GM21825 (cell line): ENCODE measurements at regions not wholly inside any gene's neighbourhood (a gene's known extent, or its start where the extent isn't known, plus 50 kb on each side); places are given as distances from the start of the nearest gene placed in this dataset.
"Not testable (repeated sequence)": the region's sequence is repeated elsewhere in the genome, so short reads cannot be mapped to it uniquely, and the experiment has no call there.

Experiments used
- ATAC-seq: cut with Tn5 transposase; IDR thresholded peaks from one replicate; pipeline ENCODE4 v1.9.1; 2021; ENCODE audit warnings: mild to moderate bottlenecking, moderate library complexity; ENCODE audit not compliant: unreplicated experiment

DNA sequence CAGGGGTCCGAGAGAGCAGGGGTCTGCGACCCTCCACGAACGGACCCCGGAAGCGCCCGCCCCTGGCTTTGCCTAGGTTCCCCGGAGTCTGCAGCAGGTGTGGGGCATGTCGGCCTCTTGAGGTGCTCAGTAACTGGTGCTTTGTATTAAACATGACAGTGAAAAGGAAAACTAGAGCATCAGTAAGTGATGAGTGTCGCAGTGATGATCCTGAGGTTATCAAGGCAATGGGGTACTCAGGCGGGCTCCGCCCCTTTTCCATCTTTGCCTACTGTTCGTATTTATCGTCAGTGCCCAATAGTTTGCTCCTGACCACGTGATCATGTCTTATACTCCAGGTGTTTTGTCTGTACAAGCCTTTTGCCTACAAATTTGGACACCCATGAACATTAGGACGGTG lies 262.4 kb downstream of the ZNF37A start:
- peak; percentile 43 for ATAC-seq

DNA sequence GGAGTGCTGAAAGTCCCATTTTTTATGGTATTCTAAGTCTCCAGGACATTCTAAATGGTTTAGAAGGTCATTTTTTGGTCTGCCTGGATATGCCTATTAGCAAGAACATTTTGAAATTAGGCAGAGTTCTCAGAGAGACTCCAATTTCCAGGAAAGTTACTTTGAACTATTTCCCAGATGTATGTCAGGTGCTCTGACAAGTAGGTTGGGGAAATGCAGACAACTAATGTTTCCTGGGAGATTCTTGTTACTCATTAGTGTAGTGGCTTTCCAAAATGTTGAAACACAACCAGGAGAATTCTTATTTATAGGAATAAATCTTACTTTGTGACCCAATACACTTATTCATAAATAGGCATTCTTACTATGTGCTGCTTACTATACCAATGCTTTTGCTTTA lies 268.4 kb downstream of the ZNF37A start:
- not testable (repeated sequence) for ATAC-seq

- ATAC-seq = not testable (repeated sequence)
These were observed 269.9 kb downstream of the ZNF37A start for GRCh38 chr10:38364073-38364472.

DNA sequence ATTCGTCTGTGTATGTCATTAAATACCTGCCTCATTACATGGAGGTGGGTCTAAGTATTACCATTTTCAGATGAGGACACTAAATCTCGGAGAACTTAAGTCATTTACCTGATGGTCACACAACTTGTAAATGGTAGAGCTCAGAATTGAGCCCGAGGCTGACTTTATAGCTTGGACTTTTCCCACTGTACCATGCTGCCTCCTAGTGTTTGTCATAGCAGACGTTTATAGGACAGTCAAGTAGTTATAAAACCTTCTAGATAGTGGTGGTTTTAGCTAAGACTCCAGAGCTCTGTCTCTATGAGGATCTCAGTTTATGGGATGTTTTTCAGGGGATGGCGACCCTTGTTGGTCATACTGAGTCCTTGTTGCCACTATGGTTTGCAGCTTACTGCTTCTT lies 271.8 kb downstream of the ZNF37A start:
- ATAC-seq = not testable (repeated sequence)

DNA sequence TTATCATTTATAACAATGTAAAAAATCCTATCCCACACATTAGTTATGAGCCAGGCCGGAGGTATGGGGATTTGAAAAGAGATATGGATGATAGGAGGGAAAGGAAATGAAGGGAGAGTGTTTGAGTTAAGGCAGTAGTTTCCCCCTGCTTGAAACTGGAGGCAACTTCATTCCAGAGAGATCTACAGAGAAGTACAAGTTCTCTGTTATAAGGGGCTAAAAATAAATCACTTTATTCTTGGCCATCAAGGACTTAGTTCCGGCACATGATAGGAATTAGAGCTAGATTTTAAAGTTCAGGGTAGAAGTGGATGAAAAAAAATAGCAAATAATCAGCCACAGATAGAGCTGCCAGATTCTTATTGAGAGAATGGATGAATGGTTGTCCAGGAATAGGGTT lies 289.7 kb downstream of the ZNF37A start:
- ATAC-seq = not testable (repeated sequence)

DNA sequence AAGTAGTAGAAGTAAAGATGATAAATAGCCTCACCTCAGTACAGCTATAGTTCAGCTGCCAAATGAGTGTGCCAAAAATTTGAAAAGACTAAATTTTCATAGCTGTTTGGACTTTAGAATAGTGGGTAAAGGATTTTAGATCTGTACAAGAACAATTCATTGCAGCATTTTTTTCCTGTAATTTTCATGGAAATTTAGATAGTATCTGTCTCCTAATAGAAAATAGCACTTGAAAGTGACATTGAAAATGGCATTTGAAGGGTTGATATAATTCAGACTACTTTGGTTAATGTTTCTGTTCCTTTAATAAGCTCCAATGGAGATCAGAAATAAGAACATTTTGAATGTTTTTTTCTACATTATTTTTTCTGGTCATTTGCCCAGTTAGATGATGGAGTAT lies 292.7 kb downstream of the ZNF37A start:
- ATAC-seq = not testable (repeated sequence)

GRCh38 chr10:38390725-38391124 lies 296.6 kb downstream of the ZNF37A start:
- not testable (repeated sequence) for ATAC-seq

- not testable (repeated sequence) for ATAC-seq
These were observed 301.3 kb downstream of the ZNF37A start for GRCh38 chr10:38395465-38395864.

DNA sequence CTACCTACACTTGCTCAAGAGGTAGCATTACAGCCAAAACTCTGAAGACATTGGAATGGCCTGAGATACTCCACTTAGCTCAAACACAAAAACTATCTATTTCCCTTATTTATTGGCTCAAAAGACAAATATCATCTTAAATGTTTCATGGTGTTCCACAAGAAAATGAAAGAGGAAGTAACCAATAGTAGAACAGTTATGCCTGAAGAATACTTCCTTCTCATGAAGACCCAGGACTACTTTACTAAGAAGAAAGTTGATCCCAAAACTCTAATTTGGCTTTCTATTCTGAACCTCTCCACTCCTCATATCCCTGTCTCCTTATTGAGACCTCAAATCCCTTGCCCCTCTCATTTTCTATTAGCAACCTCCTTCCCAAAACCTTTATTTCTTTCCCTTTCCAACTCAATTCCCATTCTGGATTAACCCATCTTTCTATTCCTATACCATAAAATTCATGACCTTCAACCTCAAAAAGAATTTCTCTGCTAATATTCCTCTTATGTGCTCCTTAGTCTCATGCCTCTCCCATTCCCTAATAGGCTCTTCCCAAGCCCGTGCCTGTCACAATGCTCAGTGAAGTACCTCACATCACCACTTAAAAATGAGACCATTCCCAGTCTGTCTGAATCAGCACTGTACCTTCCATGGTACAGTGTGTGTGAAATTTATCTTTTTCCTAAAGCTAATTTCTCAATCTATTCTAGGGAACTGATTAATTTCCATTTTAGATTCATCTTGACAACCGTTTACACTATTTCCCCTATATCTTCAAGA lies 302.2 kb downstream of the ZNF37A start:
- not testable (repeated sequence) for ATAC-seq

DNA sequence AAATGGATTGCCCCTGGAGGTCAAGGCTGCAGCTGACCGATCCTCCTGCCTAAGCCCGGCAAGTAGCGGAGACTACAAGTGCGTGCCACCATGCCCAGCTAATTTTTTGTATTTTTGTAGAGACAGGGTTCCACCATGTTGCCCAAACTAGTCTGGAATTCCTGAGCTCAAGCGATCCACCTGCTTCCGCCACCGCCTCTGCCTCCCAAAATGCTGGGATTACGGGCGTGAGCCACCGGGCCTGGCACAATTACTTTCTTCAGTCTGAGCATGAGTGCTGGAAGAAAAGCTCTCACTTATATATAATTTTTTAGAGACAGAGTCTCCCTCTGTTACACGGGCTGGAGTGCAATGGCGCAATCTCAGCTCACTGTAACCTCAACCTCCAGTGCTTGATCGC lies 307.4 kb downstream of the ZNF37A start:
- ATAC-seq = not testable (repeated sequence)

GRCh38 chr10:38402442-38403346 lies 308.6 kb downstream of the ZNF37A start:
- peak; percentile 100 for ATAC-seq

GRCh38 chr10:38403347-38404117 lies 309.4 kb downstream of the ZNF37A start:
- ATAC-seq = not testable (repeated sequence)

- ATAC-seq = not testable (repeated sequence)
These were observed 329.5 kb downstream of the ZNF37A start for GRCh38 chr10:38423634-38424033.

GRCh38 chr10:38430242-38430641 lies 336.1 kb downstream of the ZNF37A start:
- ATAC-seq = not testable (repeated sequence)

GRCh38 chr10:38437359-38437758 lies 343.2 kb downstream of the ZNF37A start:
- ATAC-seq = not testable (repeated sequence)

- ATAC-seq = not testable (repeated sequence)
These were observed 354.6 kb downstream of the ZNF37A start for GRCh38 chr10:38448614-38449355.

- not testable (repeated sequence) for ATAC-seq
These were observed 355.5 kb downstream of the ZNF37A start for GRCh38 chr10:38449618-38450017.

DNA sequence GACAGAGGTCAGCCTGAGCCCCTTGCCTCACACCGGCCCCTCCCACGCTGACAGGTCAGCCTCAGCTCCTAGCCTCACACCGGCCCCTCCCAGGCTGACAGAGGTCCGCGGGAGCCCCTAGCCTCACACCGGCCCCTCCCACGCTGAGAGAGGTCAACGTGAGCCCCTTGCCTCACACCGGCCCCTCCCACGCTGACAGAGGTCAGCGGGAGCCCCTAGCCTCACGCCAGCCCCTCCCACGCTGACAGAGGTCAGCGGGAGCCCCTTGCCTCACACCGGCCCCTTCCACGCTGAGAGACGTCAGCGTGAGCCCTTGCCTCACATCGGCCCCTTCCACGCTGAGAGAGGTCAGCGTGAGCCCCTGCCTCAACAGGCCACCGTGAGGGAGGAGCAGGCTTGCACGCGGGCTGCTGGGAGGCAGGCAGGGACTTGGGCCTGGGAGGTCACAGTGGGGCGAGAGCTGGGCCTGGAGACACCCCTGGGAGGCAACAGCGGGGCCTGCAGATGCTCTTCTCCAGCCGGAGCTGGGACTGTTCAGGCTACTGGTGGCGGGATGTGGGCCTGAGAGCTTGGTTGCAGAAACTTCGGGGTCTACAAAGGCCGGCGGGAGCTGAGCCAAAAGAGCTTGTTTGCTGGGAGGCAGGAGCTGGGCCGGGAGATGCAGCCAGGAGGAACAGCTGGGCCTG lies 356.4 kb downstream of the ZNF37A start:
- not testable (repeated sequence) for ATAC-seq

DNA sequence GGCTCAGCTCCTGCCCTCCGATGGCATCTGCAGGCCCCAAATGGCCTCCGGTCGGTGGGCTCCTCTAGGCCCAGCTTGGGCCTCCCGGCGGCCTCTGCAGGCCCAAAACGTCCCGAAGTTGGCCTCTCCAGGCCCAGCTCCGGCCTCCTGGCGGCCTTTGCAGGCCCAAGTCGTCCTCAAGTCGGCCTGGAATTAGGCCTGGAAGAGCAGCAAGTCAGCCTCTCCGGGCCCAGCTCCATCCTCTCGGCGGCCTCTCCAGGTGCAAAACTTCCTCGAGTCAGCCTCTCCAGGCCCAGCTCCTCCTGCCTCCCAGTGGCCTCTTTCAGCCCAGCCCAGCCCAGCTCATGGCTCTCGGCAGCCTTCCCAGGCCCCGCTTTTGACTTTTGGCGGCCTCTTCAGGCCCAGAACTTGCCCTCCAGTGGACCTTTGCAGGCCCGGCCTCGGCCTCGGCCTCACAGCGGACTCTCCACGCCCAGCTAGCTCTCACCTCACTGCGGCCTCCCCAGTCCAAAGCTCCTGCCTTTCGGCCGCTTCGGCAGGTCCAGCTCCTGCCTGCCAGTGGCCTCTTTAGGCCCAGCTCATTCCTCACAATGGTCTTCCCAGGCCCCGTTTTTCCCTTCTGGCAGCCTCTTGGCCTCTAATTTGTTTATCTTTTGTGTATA lies 357.3 kb downstream of the ZNF37A start:
- not testable (repeated sequence) for ATAC-seq
